ENCODE measurements at regions not wholly inside any gene's neighbourhood (a gene's known extent, or its start where the extent isn't known, plus 50 kb on each side); places are given as distances from the start of the nearest gene placed in this dataset.

GRCh38 chr7:47636081-47636432, 54.1 kb upstream of the TNS3 start:
- no peak for DNase-seq

GRCh38 chr7:47635091-47636080, 53.5 kb upstream of the TNS3 start:
- DNase-seq, result no peak

DNA sequence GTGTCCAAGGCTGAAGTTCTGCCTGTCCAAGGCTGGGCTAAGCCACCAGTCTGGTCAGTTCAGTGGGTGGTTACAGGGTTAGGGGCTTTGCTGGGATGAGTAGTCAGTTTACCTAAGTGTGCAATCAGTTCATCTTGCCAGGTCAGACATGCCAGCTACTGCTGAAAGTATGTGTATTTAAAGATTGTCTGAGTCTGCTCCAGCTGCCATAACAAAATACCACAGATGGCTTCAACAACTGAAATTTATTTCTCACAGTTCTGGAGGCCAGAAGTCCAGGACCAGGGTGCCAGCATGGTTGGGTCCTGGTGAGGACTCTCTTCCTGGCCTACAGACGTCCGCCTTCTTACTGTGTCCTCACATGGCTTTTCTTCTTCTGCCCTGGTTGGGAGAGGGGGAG, 52.4 kb upstream of the TNS3 start:
- DNase-seq, result no peak

DNA sequence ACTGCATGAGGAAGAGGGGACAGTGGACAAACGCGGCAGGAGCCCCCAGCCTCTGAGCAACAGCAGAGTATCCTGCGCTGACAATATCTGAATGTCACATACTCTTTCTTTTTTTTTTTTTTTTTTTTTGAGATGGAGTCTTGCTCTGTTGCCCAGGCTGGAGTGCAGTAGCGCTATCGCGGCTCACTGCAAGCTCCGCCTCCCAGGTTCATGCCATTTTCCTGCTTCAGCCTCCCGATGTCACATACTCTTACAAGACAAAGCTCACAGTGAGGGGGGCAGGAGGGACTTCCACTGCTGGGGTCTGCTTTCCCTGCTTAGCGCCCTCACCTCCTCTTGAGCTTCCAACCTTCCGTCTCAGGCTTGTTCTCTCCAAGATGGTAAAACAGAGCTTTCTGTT, 51.2 kb upstream of the TNS3 start:
- DNase-seq, result no peak

Measured in T-helper 1 cell (primary cell).